NCI-H2107 treated with DMSO at 0.1 percent for 48 hours (cell line): ENCODE measurements at regions not wholly inside any gene's neighbourhood (a gene's known extent, or its start where the extent isn't known, plus 50 kb on each side); places are given as distances from the start of the nearest gene placed in this dataset.

Experiments used
- DNase-seq: peaks from one replicate; lab custom pipeline; 2025; ENCODE audit not compliant: unreplicated experiment; lab: John Stamatoyannopoulos, UW

- no peak for DNase-seq
These were observed 60.6 kb upstream of the ARL15 start for GRCh38 chr5:54370982-54371381.

GRCh38 chr5:54367844-54368243, 57.5 kb upstream of the ARL15 start:
- no peak for DNase-seq

GRCh38 chr5:54366707-54367106, 56.3 kb upstream of the ARL15 start:
- DNase-seq: no peak

GRCh38 chr5:54363669-54364068, 53.3 kb upstream of the ARL15 start:
- DNase-seq: no peak

GRCh38 chr5:54362992-54363625, 52.7 kb upstream of the ARL15 start:
- DNase-seq: no peak

GRCh38 chr5:54362434-54362833, 52.1 kb upstream of the ARL15 start:
- DNase-seq: no peak

- DNase-seq: no peak
These were observed 51.5 kb upstream of the ARL15 start for GRCh38 chr5:54361691-54362411.

GRCh38 chr5:54360925-54361662, 50.7 kb upstream of the ARL15 start:
- no peak for DNase-seq
